ENCODE measurements at regions not wholly inside any gene's neighbourhood (a gene's known extent, or its start where the extent isn't known, plus 50 kb on each side); places are given as distances from the start of the nearest gene placed in this dataset.

DNA sequence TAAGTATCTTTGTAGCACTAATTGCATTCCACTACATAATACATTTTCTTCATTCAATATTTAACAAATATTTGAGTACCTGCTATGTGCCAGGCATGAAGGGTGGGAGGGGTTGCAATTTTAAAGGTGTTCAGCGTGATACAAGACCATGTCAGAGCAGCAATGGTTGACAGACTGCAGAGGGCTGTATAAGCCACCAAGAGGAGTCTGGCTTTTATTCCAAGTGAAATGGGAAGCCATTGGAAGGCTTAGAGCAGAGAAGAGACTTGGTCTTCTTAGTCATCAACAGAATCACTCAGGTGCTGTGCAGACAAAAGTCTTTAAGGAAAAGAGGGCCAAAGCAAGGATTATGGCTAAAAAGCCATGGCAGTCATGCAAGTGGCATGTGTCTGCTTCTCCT lies 360.8 kb upstream of the ARID1B start:
- no peak for DNase-seq (ENCODE audit: low read depth)
- TF ChIP-seq, protein P1, sequence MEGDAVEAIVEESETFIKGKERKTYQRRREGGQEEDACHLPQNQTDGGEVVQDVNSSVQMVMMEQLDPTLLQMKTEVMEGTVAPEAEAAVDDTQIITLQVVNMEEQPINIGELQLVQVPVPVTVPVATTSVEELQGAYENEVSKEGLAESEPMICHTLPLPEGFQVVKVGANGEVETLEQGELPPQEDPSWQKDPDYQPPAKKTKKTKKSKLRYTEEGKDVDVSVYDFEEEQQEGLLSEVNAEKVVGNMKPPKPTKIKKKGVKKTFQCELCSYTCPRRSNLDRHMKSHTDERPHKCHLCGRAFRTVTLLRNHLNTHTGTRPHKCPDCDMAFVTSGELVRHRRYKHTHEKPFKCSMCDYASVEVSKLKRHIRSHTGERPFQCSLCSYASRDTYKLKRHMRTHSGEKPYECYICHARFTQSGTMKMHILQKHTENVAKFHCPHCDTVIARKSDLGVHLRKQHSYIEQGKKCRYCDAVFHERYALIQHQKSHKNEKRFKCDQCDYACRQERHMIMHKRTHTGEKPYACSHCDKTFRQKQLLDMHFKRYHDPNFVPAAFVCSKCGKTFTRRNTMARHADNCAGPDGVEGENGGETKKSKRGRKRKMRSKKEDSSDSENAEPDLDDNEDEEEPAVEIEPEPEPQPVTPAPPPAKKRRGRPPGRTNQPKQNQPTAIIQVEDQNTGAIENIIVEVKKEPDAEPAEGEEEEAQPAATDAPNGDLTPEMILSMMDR (IDR thresholded peaks at IDR 0.05; ENCODE audit: insufficient read depth, low read depth, low read length, missing control alignments), result no peak
- no peak overlapping the region for H3K4me3 ChIP-seq (ENCODE audit: low read depth, low read length)

DNA sequence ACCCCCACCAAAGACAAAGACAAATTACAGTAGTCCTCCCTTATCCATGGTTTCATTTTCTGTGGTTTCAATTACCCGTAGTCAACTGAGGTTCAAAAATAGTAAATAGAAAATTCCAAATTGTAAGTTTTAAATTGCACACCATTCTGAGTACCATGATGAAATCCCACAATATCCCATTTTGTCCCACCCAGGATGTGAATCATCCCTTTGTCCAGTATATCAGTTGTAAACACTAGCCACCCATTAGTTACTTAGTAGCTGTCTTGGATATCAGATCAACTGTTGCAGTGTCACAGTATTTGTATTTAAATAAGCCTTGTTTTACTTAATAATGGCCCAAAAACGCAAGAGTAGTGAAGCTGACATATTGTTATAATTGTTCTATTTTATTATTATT lies 364.0 kb upstream of the ARID1B start:
- H3K4me3 ChIP-seq (ENCODE audit: low read depth, low read length), result no peak overlapping the region
- TF ChIP-seq, protein P1 (IDR thresholded peaks at IDR 0.05; ENCODE audit: insufficient read depth, low read depth, low read length, missing control alignments), result no peak
- no peak for DNase-seq (ENCODE audit: low read depth)

DNA sequence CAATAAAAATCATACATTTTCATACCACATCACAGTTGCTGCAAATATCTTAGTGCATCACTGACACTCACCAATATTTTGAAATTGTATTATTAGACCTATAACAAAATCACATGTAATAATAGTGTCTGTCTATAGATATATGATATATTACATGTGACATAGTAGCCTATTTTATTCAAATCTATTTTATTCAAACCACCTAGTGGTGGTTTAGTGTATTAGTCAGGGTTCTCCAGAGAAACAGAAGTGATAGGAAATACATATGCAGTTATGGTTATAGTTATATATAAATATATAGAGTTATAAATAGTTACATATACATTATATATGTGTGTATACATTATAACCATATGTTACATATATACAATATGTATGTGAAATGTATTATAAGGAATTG lies 366.5 kb upstream of the ARID1B start:
- no peak for DNase-seq (ENCODE audit: low read depth)
- TF ChIP-seq, protein P1 (IDR thresholded peaks at IDR 0.05; ENCODE audit: insufficient read depth, low read depth, low read length, missing control alignments), result no peak
- no peak overlapping the region for H3K4me3 ChIP-seq (ENCODE audit: low read depth, low read length)

DNA sequence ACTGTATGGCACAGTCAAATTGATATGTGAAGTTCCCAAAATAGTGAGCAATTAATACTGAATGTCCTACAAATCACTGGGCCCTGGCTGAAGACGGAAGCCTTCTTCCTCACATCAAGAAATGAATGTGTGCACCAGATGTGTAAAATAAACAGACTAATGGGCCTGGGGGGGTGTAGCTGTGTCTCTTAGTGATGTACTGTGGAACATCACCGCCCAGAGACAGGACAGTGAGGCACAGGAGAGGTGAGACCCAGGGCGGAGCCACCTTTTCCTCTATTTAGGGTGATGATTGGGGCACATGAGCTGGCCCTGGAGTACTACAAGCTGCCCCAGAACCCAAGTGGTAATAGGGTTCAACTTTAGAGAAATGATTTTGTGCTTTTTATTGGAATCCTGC lies 368.5 kb upstream of the ARID1B start:
- H3K4me3 ChIP-seq (ENCODE audit: low read depth, low read length), result no peak overlapping the region
- no peak for DNase-seq (ENCODE audit: low read depth)
- TF ChIP-seq, protein P1 (IDR thresholded peaks at IDR 0.05; ENCODE audit: insufficient read depth, low read depth, low read length, missing control alignments), result no peak

DNA sequence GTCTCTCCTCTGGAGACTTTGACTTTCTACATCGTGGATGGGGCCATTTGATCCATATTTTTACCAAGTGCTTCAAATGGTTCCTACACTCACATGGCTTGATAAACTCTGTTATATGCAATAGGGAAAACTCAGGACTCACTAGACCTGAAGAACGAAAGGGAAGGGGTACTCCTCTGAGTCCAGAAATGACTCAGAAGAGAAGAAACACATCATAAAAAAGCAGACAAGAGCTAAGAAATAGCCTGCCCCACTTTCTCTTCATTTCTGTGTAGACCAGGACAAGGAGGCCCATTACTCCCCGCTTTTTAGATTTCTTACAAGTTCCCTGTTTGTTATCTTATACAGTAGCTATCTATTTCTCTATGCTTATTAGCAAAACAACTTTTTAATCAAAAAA lies 369.8 kb upstream of the ARID1B start:
- TF ChIP-seq, protein P1 (IDR thresholded peaks at IDR 0.05; ENCODE audit: insufficient read depth, low read depth, low read length, missing control alignments), result no peak

DNA sequence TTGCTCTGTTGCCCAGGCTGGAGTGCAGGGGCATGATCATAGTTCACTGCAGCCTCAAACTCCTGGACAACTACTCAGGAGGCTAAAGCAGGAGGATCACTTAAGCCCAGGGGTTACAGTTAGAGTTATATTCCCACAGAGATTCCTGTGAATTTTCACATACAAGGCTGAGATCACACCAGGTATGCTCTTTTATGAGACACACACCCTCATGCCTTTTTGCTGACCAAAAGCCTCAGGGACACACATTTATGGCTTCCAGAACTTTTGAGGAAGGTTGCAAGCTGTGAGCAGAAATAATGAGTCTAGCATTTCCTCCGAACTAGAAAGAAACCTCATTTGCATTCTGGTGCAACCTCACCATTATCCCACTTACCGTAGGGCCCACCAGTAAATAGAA lies 370.5 kb upstream of the ARID1B start:
- TF ChIP-seq, protein P1 (IDR thresholded peaks at IDR 0.05; ENCODE audit: insufficient read depth, low read depth, low read length, missing control alignments), result no peak
- DNase-seq (ENCODE audit: low read depth), result no peak
- no peak overlapping the region for H3K4me3 ChIP-seq (ENCODE audit: low read depth, low read length)

More for the DNA sequence above, 369.8 kb upstream of the ARID1B start:
- no peak overlapping the region for H3K4me3 ChIP-seq (ENCODE audit: low read depth, low read length)
- no peak for DNase-seq (ENCODE audit: low read depth)

DNA sequence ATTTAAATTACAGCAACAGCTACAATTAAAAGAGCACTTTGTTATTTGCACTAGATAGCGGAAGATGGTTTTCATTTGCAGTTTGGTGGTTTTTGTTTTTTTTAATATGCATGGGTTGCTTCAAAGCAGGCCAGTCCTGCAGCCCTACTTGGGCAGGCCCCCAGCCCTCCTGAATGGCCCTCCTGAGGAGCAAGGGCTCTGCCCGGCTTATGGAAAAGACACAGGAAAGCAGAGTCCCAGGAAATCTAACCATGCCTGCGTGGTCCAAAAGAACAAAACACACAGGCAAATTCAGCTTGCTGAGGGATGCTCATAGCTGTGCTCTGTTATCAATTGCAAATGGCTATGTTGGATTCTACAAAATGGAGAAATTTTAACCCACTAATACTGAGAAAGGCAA lies 371.1 kb upstream of the ARID1B start:
- no peak overlapping the region for H3K4me3 ChIP-seq (ENCODE audit: low read depth, low read length)
- DNase-seq (ENCODE audit: low read depth), result no peak
- TF ChIP-seq, protein P1 (IDR thresholded peaks at IDR 0.05; ENCODE audit: insufficient read depth, low read depth, low read length, missing control alignments), result no peak
